ENCODE measurements at regions not wholly inside any gene's neighbourhood (a gene's known extent, or its start where the extent isn't known, plus 50 kb on each side); places are given as distances from the start of the nearest gene placed in this dataset.

GRCh38 chr2:176755537-176756135 is 457.0 kb upstream of the HNRNPA3 start (continued):
- no peak for TF ChIP-seq CTCF (IDR thresholded peaks at IDR 0.05)

GRCh38 chr2:176758426-176758825 is 454.2 kb upstream of the HNRNPA3 start:
- FAIRE-seq (no peak), ATAC-seq (no peak), DNase-seq (ENCODE audit: low read depth in 1 of 2, low spot score in 1 of 2) (no peak)
- ChIA-PET POLR2A (no interaction called here), CTCF (interaction anchor here (1.0 kb wide), 1 partner anchor 10 kb away, joined by 3 read pairs; no protein-coding TSS in a partner anchor)
- 25% methylated on average over 3 of the region's 3 CpGs for WGBS (ENCODE audit: missing lambda C conversion rate)
- TF ChIP-seq TFCP2L1 (CRISPR knock-in tag; IDR thresholded peaks at IDR 0.05) (no peak), HEYL (CRISPR knock-in tag; IDR thresholded peaks at IDR 0.05) (no peak), SREBF2 (IDR thresholded peaks at IDR 0.05) (no peak), SMC3 (IDR thresholded peaks at IDR 0.05) (no peak), CHD2 (IDR thresholded peaks at IDR 0.05; ENCODE audit: low read length, partially characterized antibody) (no peak), RCOR1 (IDR thresholded peaks at IDR 0.05; ENCODE audit: low read depth, low read length) (no peak), HES2 (IDR thresholded peaks at IDR 0.05) (no peak), KDM5A (IDR thresholded peaks at IDR 0.05) (no peak), E2F6 (IDR thresholded peaks at IDR 0.05; ENCODE audit: borderline replicate concordance, low read depth) (no peak), POLR2AphosphoS2 (conservative IDR thresholded peaks at IDR 0.05; ENCODE audit: low read length) (no peak), EHF (CRISPR knock-in tag; IDR thresholded peaks at IDR 0.05) (no peak), JUNB (IDR thresholded peaks at IDR 0.05) (no peak), RAD21 (conservative IDR thresholded peaks at IDR 0.05 in 1 of 2, IDR thresholded peaks at IDR 0.05 in 1 of 2) (no peak), NR3C1 (IDR thresholded peaks at IDR 0.05) (no peak)
- Histone ChIP-seq H3K4me2 (no peak overlapping the region), H3K9me3 (no peaks in the 10 kb centered on the region), H3K4me3 (no peak overlapping the region), H3K27ac (no peak overlapping the region), H3K4me1 (no peaks in the 10 kb centered on the region)

- FAIRE-seq = no peak
- DNase-seq (ENCODE audit: low read depth in 1 of 2, low spot score in 1 of 2) = no peak
- no peak overlapping the region for H3K4me3 ChIP-seq
- no peak for ATAC-seq
- no peaks in the 10 kb centered on the region for H3K9me3 ChIP-seq
- ChIA-PET POLR2A (no interaction called here), CTCF (no interaction called here)
- H3K27ac ChIP-seq = no peak overlapping the region
- H3K4me2 ChIP-seq = no peak overlapping the region
- no peak for TF ChIP-seq HMGXB4 (CRISPR knock-in tag; IDR thresholded peaks at IDR 0.05; ENCODE audit: borderline replicate concordance)
- TF ChIP-seq CBX2 (IDR thresholded peaks at IDR 0.05; ENCODE audit: borderline replicate concordance, low read depth) = no peak
- TF ChIP-seq SREBF2 (IDR thresholded peaks at IDR 0.05) = no peak
- no peak for TF ChIP-seq ELK1 (IDR thresholded peaks at IDR 0.05; ENCODE audit: low read depth, low read length)
- no peak for TF ChIP-seq MYC (IDR thresholded peaks at IDR 0.05; ENCODE audit: borderline replicate concordance, low read length)
- TF ChIP-seq E2F6 (IDR thresholded peaks at IDR 0.05; ENCODE audit: borderline replicate concordance, low read depth) = no peak
- no peaks in the 10 kb centered on the region for H3K4me1 ChIP-seq
- 20% methylated on average over 4 of the region's 4 CpGs for whole genome bisulfite sequencing (ENCODE audit: missing lambda C conversion rate)
Observed at GRCh38 chr2:176760439-176760838, 452.2 kb upstream of the HNRNPA3 start.

Data from A549 (cell line).